Mesenchymal stem cell (in vitro differentiated cells and primary cell): ENCODE measurements at regions not wholly inside any gene's neighbourhood (a gene's known extent, or its start where the extent isn't known, plus 50 kb on each side); places are given as distances from the start of the nearest gene placed in this dataset.

Source experiments
- DNase-seq: peaks from one replicate; pipeline ENCODE4 v3.0.0-alpha.2; 2013
- H2AFZ ChIP-seq: one replicate; pipeline ENCODE4 v1.6.1; 2013; ENCODE audit warnings: low read depth, mild to moderate bottlenecking, control low read depth, inconsistent platforms, low read length, moderate library complexity
- H2AK5ac ChIP-seq: 2 replicates; pipeline ENCODE4 v1.6.1; 2013; ENCODE audit warnings: low read length, moderate library complexity, mild to moderate bottlenecking, inconsistent platforms; ENCODE audit not compliant: severe bottlenecking
- H2BK120ac ChIP-seq: one replicate; pipeline ENCODE4 v1.6.1; 2013; ENCODE audit warnings: low read depth, mild to moderate bottlenecking, inconsistent platforms, low read length, moderate library complexity
- H2BK12ac ChIP-seq, 2 experiments: one replicate each; pipeline ENCODE4 v1.6.1; 2013; ENCODE audit warnings: inconsistent platforms in 2 of 2, low read length in 2 of 2, mild to moderate bottlenecking in 2 of 2, moderate library complexity in 2 of 2, control low read depth in 1 of 2
- H2BK15ac ChIP-seq: one replicate; pipeline ENCODE4 v1.6.1; 2013; ENCODE audit warnings: mild to moderate bottlenecking, low read depth, inconsistent platforms; ENCODE audit not compliant: poor library complexity, severe bottlenecking
- H2BK5ac ChIP-seq: 2 replicates; pipeline ENCODE4 v1.6.1; 2013; ENCODE audit warnings: low read depth, mild to moderate bottlenecking, low read length, control low read depth, inconsistent platforms; ENCODE audit not compliant: poor library complexity, severe bottlenecking
- H3K14ac ChIP-seq, 2 experiments: one replicate each; pipeline ENCODE4 v1.6.1; 2013; ENCODE audit warnings: inconsistent platforms in 2 of 2, low read length in 2 of 2, control low read depth in 1 of 2, mild to moderate bottlenecking in 1 of 2, moderate library complexity in 1 of 2
- H3K18ac ChIP-seq, 2 experiments: one replicate each; pipeline ENCODE4 v1.6.1; 2013; ENCODE audit warnings: inconsistent platforms in 2 of 2, low read length in 2 of 2, control low read depth in 1 of 2, low read depth in 1 of 2, mild to moderate bottlenecking in 1 of 2
- H3K23ac ChIP-seq, 2 experiments: one replicate each; pipeline ENCODE4 v1.6.1; 2013; ENCODE audit warnings: inconsistent platforms in 2 of 2, low read length in 2 of 2, mild to moderate bottlenecking in 2 of 2, moderate library complexity in 2 of 2, control low read depth in 1 of 2
- H3K27ac ChIP-seq: 2 replicates; pipeline ENCODE4 v1.5.1; 2013; ENCODE audit warnings: mild to moderate bottlenecking, moderate library complexity, low read length, control low read depth, inconsistent platforms; ENCODE audit not compliant: poor library complexity, severe bottlenecking
- H3K27me3 ChIP-seq, 2 experiments: 2 replicates each; pipeline versions ENCODE4 v1.6.1 to v1.7.0; 2013; ENCODE audit warnings: low read length in 2 of 2, mild to moderate bottlenecking in 2 of 2, moderate library complexity in 2 of 2, control low read depth in 1 of 2, inconsistent platforms in 1 of 2; ENCODE audit not compliant: control insufficient read depth in 1 of 2, insufficient read depth in 1 of 2
- H3K36me3 ChIP-seq, 2 experiments: 2 replicates each; pipeline versions ENCODE4 v1.6.1 to v1.7.0; 2013; ENCODE audit warnings: low read length in 2 of 2, control low read depth in 1 of 2, inconsistent platforms in 1 of 2, low read depth in 1 of 2, mild to moderate bottlenecking in 1 of 2; ENCODE audit not compliant: insufficient read depth in 2 of 2, control insufficient read depth in 1 of 2
- H3K4ac ChIP-seq, 2 experiments: one replicate each; pipeline ENCODE4 v1.6.1; 2013; ENCODE audit warnings: inconsistent platforms in 2 of 2, low read length in 2 of 2, mild to moderate bottlenecking in 2 of 2, moderate library complexity in 2 of 2, control low read depth in 1 of 2, low read depth in 1 of 2
- H3K4me1 ChIP-seq: 2 replicates; pipeline ENCODE4 v1.6.1; 2013; ENCODE audit warnings: low read depth, low read length, control low read depth; ENCODE audit not compliant: control insufficient read depth, insufficient read depth
- H3K4me2 ChIP-seq: 2 replicates; pipeline ENCODE4 v1.6.1; 2013; ENCODE audit warnings: low read length, mild to moderate bottlenecking, inconsistent platforms; ENCODE audit not compliant: poor library complexity, severe bottlenecking
- H3K4me3 ChIP-seq, 2 experiments: 2 replicates each; pipeline versions ENCODE4 v1.5.1 to v1.7.0; 2013; ENCODE audit warnings: low read length in 2 of 2, mild to moderate bottlenecking in 2 of 2, control low read depth in 1 of 2, low read depth in 1 of 2; ENCODE audit not compliant: insufficient read depth in 1 of 2
- H3K79me1 ChIP-seq: replicated peaks from 2 replicates; pipeline ENCODE4 v1.6.1; 2013; ENCODE audit warnings: mild to moderate bottlenecking, control low read depth, low read length, inconsistent platforms; ENCODE audit not compliant: poor library complexity, severe bottlenecking
- H3K9ac ChIP-seq: 2 replicates; pipeline ENCODE4 v1.7.0; 2013; ENCODE audit warnings: mild to moderate bottlenecking, low read length, moderate library complexity
- H3K9me3 ChIP-seq: 2 replicates; pipeline ENCODE4 v1.7.0; 2013; ENCODE audit warnings: mild to moderate bottlenecking, low read length; ENCODE audit not compliant: control insufficient read depth
- H4K8ac ChIP-seq: one replicate; pipeline ENCODE4 v1.6.1; 2013; ENCODE audit warnings: inconsistent platforms, mild to moderate bottlenecking, low read length, moderate library complexity
- H4K91ac ChIP-seq: one replicate; pipeline ENCODE4 v1.6.1; 2013; ENCODE audit warnings: mild to moderate bottlenecking, low read length, inconsistent platforms
- WGBS: methylation state at CpG from one replicate; pipeline ENCODE4 v1.1.7; 2013; ENCODE audit warnings: mixed read lengths; 5-methylcytosine and 5-hydroxymethylcytosine counted together

DNA sequence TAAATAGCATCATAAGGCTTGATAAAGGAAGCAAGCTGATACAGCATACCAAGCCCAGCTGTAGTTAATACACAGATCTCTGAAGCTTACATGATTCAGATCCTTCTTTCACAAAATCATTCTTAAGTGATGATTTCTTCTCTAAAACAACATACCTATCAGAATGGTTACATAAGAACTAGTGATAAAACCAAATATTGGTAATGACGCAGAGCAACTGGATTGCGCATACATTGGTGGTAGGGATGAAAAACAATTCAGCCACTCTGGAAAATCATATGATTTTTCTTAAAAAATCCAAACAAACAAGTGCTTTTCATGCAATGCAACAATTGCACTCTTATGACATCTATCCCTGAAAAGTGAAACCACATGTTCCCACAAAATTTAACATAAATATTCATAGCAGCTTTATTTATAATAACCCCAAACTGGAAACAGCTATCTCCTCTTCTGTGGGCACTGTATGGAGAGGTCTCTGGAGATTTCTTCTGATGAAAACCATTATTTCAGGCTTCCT lies 153.6 kb upstream of the DSEL start:
- no peak overlapping the region for H3K4ac ChIP-seq
- H2AK5ac ChIP-seq: no peak overlapping the region
- peak; percentile 28 for DNase-seq
- H3K27me3 ChIP-seq: no peaks in the 10 kb centered on the region
- H3K27ac ChIP-seq: no peak overlapping the region
- H3K18ac ChIP-seq: no peak overlapping the region
- H3K4me1 ChIP-seq: no peaks in the 10 kb centered on the region
- no peak overlapping the region for H2BK5ac ChIP-seq
- no peak overlapping the region for H4K8ac ChIP-seq
- H2BK15ac ChIP-seq: no peak overlapping the region
- no peak overlapping the region for H3K14ac ChIP-seq
- no peak overlapping the region for H2AFZ ChIP-seq
- no peak overlapping the region for H4K91ac ChIP-seq
- no peak overlapping the region for H2BK12ac ChIP-seq
- no peak overlapping the region for H3K23ac ChIP-seq
- peak overlapping the region in 1 of 2 experiments; percentile 33 for H3K4me3 ChIP-seq
- H3K9me3 ChIP-seq: no peaks in the 10 kb centered on the region
- H3K4me2 ChIP-seq: no peak overlapping the region
- peak overlapping the region; percentile 55 for H3K9ac ChIP-seq
- H3K79me1 ChIP-seq: no peaks in the 10 kb centered on the region
- H3K36me3 ChIP-seq: no peaks in the 10 kb centered on the region
- H2BK120ac ChIP-seq: no peak overlapping the region
- WGBS: 81% methylated on average over 2 of the region's 2 CpGs

DNA sequence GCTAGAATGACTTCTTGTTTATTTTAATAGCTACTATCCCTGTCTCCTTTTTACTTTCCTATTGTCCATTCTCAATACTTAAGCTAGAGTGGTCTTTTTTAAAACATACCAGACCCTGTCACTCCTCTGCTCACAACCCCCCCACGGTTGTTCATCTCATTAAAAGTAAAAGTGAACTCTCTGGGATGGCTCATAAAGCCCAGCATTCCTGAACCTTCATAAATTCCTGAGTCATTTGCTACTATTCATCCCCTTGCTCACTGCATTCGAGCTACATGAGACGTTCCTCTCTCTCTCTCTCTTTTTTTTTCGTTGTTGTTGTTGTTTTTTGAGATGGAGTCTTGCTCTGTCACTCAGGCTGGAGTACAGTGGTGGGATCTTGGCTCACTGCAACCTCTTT lies 148.7 kb upstream of the DSEL start:
- H2AFZ ChIP-seq: no peak overlapping the region
- H3K4me3 ChIP-seq: no peak overlapping the region
- H2BK12ac ChIP-seq: no peak overlapping the region
- no peak overlapping the region for H2BK120ac ChIP-seq
- H3K4ac ChIP-seq: no peak overlapping the region
- H3K4me1 ChIP-seq: no peaks in the 10 kb centered on the region
- H2AK5ac ChIP-seq: no peak overlapping the region
- peak; percentile 16 for DNase-seq
- 0% methylated on average over 1 of the region's 4 CpGs for WGBS
- no peak overlapping the region for H3K9ac ChIP-seq
- no peak overlapping the region for H4K91ac ChIP-seq
- no peak overlapping the region for H2BK15ac ChIP-seq
- no peak overlapping the region for H3K27ac ChIP-seq
- no peak overlapping the region for H2BK5ac ChIP-seq
- no peak overlapping the region for H3K18ac ChIP-seq
- no peak overlapping the region for H3K4me2 ChIP-seq
- H3K23ac ChIP-seq: no peak overlapping the region
- no peak overlapping the region for H4K8ac ChIP-seq
- no peaks in the 10 kb centered on the region for H3K36me3 ChIP-seq
- H3K9me3 ChIP-seq: no peaks in the 10 kb centered on the region
- no peaks in the 10 kb centered on the region for H3K79me1 ChIP-seq
- no peak overlapping the region for H3K14ac ChIP-seq
- no peaks in the 10 kb centered on the region for H3K27me3 ChIP-seq

DNA sequence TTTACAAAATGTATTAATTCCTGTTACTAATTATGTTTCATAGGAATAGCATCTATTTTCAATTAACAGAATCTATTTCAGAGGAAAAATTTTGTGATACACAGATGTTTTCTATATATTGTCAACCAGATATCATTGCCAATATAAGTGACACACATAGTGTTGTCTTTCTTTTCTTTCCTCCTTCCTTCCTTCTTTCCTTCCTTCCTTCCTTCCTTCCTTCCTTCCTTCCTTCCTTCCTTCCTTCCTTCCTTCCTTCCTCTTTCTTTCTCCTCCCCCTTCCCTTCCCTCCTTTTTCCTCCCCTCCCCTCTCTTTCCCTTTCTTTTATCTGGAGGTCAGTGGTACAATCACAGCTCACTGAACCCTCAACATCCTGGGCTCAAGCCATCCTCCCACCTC lies 146.5 kb upstream of the DSEL start:
- H3K4me1 ChIP-seq: no peaks in the 10 kb centered on the region
- H3K79me1 ChIP-seq: no peaks in the 10 kb centered on the region
- no peak overlapping the region for H3K4me2 ChIP-seq
- no peaks in the 10 kb centered on the region for H3K36me3 ChIP-seq
- no peak overlapping the region for H3K18ac ChIP-seq
- no peak overlapping the region for H2AFZ ChIP-seq
- no peak overlapping the region for H2BK15ac ChIP-seq
- no peaks in the 10 kb centered on the region for H3K9me3 ChIP-seq
- H2BK120ac ChIP-seq: no peak overlapping the region
- no peak overlapping the region for H3K9ac ChIP-seq
- H3K27me3 ChIP-seq: no peaks in the 10 kb centered on the region
- H2BK5ac ChIP-seq: no peak overlapping the region
- H2AK5ac ChIP-seq: no peak overlapping the region
- no peak overlapping the region for H2BK12ac ChIP-seq
- H3K14ac ChIP-seq: no peak overlapping the region
- DNase-seq: no peak
- no peak overlapping the region for H3K4ac ChIP-seq
- H4K8ac ChIP-seq: no peak overlapping the region
- no peak overlapping the region for H4K91ac ChIP-seq
- no peak overlapping the region for H3K27ac ChIP-seq
- no peak overlapping the region for H3K23ac ChIP-seq
- no peak overlapping the region for H3K4me3 ChIP-seq

DNA sequence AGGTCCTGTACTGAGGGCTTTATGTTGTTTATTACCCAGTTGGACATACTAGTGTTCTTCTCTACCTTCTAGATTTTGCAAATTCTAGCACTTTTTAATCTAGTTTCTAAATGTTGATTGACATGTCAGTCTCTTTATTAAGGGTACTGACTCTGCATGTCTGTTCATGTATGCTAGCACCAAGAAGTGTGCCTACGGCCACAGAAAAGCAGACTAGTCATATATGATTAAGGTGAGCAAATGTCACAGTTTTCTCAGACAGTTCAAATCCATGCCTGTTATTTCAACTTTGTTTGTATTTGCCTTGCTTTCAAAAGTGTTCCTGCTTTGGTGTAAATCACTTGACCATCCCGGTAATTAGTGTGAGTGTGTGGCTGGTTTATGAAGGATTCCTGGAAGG lies 145.0 kb upstream of the DSEL start:
- Histone ChIP-seq H3K18ac (peak overlapping the region in 1 of 2 experiments; percentile 21), H3K27ac (no peak overlapping the region)

More for the DNA sequence above, 145.0 kb upstream of the DSEL start:
- Histone ChIP-seq H3K4me3 (no peak overlapping the region), H3K14ac (no peak overlapping the region), H3K4me2 (no peak overlapping the region), H3K27me3 (no peaks in the 10 kb centered on the region), H3K9ac (no peak overlapping the region), H4K91ac (no peak overlapping the region), H4K8ac (no peak overlapping the region), H3K79me1 (no peaks in the 10 kb centered on the region), H3K4me1 (no peaks in the 10 kb centered on the region), H3K9me3 (no peaks in the 10 kb centered on the region), H2BK12ac (no peak overlapping the region), H2BK120ac (no peak overlapping the region), H2AFZ (no peak overlapping the region), H3K23ac (no peak overlapping the region), H2BK5ac (no peak overlapping the region), H2BK15ac (no peak overlapping the region), H3K36me3 (no peaks in the 10 kb centered on the region), H3K4ac (no peak overlapping the region), H2AK5ac (no peak overlapping the region)
- WGBS: 50% methylated on average over 2 of the region's 2 CpGs
- DNase-seq: no peak
